HFF-Myc (cell line): ENCODE measurements at regions not wholly inside any gene's neighbourhood (a gene's known extent, or its start where the extent isn't known, plus 50 kb on each side); places are given as distances from the start of the nearest gene placed in this dataset.
"Not testable (repeated sequence)": the region's sequence is repeated elsewhere in the genome, so short reads cannot be mapped to it uniquely, and the experiment has no call there.

Experiments
- DNase-seq: peaks from one replicate; pipeline ENCODE4 v3.0.0-alpha.2; 2011; ENCODE audit warnings: low read depth; ENCODE audit errors: extremely low read depth
- H3K4me3 ChIP-seq: replicated peaks from 2 replicates; pipeline ENCODE4 v1.5.1; 2011; ENCODE audit warnings: low read depth, mild to moderate bottlenecking, control low read depth, low read length
- TF ChIP-seq, protein P1 (sequence below): IDR thresholded peaks from 2 replicates; pipeline ENCODE4 v1.5.1; 2012; ENCODE audit warnings: mild to moderate bottlenecking, low read depth, low read length, control low read depth; ENCODE audit errors: missing control alignments

DNA sequence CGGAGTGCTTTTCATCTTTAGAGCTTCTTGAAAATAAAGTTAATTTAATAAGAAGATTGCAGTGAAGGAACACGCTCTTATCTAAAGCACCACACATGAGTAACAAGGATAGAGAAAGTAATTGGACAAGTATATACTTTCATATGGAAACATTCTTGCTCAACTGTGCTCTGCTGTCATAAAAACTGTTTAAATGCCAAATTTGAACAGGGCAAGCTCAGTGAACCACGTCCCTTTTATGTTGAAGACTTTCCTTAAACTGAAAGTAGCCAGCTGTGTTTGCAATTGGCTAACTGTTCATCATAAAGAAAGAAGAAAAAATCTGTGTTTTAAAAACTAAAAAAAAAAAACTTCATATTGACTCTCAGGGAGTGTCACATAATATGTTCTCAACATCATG is 1610.7 kb upstream of the C9orf72 start:
- H3K4me3 ChIP-seq: no peak overlapping the region
- TF ChIP-seq, protein P1, sequence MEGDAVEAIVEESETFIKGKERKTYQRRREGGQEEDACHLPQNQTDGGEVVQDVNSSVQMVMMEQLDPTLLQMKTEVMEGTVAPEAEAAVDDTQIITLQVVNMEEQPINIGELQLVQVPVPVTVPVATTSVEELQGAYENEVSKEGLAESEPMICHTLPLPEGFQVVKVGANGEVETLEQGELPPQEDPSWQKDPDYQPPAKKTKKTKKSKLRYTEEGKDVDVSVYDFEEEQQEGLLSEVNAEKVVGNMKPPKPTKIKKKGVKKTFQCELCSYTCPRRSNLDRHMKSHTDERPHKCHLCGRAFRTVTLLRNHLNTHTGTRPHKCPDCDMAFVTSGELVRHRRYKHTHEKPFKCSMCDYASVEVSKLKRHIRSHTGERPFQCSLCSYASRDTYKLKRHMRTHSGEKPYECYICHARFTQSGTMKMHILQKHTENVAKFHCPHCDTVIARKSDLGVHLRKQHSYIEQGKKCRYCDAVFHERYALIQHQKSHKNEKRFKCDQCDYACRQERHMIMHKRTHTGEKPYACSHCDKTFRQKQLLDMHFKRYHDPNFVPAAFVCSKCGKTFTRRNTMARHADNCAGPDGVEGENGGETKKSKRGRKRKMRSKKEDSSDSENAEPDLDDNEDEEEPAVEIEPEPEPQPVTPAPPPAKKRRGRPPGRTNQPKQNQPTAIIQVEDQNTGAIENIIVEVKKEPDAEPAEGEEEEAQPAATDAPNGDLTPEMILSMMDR: no peak
- no peak for DNase-seq

DNA sequence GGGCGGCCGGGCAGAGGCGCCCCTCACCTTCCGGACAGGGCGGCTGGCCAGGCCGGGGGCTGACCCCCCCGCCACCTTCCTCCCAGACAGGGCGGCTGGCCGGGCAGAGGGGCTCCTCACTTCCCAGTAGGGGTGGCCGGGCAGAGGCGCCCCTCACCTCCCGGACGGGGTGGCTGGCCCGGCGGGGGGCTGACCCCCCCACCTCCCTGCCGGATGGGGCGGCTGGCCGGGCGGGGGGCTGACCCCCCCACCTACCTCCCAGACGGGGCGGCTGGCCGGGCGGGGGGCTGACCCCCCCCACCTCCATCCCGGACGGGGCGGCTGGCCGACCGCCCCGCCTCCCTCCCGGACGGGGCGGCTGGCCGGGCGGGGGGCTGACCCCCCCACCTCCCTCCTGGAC is 1615.5 kb upstream of the C9orf72 start:
- H3K4me3 ChIP-seq, DNase-seq: not testable (repeated sequence)

DNA sequence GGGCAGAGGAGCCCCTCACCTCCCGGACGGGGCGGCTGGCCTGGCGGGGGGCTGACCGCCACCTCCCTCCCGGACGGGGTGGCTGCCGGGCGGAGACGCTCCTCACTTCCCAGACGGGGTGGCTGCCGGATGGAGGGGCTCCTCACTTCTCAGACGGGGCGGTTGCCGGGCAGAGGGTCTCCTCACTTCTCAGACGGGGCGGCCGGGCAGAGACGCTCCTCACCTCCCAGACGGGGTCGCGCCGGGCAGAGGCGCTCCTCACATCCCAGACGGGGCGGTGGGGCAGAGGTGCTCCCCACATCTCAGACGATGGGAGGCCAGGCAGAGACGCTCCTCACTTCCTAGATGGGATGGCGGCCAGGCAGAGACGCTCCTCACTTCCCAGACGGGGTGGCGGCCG is 1615.9 kb upstream of the C9orf72 start:
- not testable (repeated sequence) for DNase-seq, H3K4me3 ChIP-seq

DNA sequence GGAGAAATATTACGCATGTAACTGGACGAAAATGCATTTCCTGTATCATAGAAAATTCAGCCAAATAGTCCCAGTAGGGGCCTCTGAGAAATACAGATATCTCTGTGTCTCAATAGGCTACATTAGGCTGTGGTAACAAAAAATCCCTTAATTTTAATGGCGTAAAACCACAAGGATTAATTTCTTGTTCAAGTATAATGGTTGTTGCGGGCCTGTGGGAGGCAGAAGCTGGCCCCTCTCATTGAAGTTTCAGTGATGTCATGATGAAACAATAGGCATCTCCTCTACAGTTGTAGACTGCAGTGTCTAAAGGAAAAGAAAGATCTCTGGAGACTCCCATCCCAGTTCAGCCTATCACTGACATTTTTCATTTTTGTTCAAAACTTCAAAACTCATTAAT is 1625.6 kb upstream of the C9orf72 start:
- no peak for DNase-seq
- no peak overlapping the region for H3K4me3 ChIP-seq
- TF ChIP-seq, protein P1: no peak

DNA sequence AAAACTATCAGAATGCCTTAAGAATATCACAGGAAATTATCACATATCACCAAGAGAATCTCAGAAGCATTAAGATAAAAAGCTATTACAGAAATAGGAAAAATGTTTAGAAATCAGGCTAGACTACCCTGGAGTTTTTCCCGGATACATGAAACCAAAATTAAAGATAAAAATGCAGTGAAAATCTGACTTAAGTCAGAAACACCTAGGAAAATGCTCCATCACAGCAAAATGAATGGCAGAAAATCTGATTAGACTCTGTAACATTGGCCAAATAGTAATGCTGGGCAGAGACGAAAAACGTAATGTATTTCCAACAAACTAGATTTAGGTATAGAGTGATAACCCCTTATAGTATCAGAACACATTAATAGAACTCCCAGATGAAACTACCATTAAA is 1626.7 kb upstream of the C9orf72 start:
- TF ChIP-seq, protein P1: no peak
- no peak overlapping the region for H3K4me3 ChIP-seq
- no peak for DNase-seq

DNA sequence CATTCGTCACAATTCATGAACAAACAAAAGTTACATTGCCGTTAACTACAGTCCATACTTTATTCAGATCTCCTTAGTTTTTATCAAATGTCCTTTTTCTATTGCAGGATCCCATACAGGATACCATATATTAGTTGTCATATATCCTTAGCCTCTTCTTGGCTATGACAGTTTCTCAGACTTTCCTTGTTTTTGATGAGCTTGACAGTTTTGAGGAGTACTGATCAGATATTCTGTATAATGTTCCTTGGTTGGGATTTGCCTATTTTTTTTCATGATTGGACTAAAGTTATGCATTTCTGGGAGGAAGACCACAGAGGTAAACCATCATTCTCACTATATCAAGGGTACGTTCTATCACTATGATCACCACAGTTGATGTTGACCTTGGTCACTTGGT is 1627.4 kb upstream of the C9orf72 start:
- no peak overlapping the region for H3K4me3 ChIP-seq
- no peak for DNase-seq
- TF ChIP-seq, protein P1: no peak

DNA sequence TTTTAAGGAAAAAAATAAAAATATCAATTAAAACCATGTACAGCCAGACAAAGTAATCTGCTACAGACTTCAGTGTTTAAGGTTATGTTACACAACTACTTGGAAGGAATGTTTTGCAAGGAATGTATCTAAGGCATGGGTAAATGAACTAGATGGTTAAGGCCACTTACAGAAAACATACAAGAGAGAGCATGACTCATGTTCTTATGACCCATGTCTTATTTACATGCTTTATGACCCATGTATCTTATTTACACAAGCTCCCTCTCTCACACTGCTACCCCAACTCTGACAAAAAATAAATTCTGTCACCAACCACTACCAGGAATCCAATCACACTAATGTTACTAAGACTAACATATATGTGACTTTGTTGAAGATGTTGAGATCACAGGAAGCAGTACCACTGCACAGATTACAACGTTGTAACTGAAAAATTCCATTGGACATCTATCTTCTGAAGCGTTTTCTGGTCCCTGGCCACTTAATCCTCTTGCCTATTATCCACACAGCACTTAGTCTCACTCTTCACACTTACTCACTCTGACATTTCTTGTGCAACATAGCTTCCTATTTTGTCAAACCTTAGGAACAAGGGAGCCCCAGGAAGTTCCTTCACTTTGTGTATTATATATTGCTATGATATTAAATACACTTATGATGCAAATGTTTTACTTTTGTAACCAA is 1630.1 kb upstream of the C9orf72 start:
- TF ChIP-seq, protein P1: no peak
- DNase-seq: no peak

DNA sequence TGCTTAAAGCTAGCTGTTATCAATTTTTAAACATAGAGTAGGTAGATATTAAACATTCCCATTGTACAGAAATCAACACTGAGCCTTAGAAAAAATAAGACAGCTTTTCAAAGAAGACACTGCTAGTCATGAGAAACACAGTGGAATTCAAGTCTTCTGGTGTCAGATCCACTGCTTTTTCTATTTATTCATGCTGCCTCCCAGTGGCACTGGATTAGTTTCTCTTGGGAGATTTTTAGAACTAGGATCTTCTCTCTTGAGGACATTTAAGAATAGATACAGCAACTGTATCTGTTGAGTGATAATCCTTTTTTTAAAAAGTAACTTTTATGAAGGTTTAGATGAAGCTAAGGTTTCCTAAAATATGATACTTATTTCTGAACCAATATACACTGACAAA is 1635.4 kb upstream of the C9orf72 start:
- TF ChIP-seq, protein P1: no peak
- DNase-seq: no peak

More for the DNA sequence above, 1630.1 kb upstream of the C9orf72 start:
- H3K4me3 ChIP-seq: no peak overlapping the region

More for the DNA sequence above, 1635.4 kb upstream of the C9orf72 start:
- no peak overlapping the region for H3K4me3 ChIP-seq
